Neuronal stem cell (in vitro differentiated cells): ENCODE measurements at regions not wholly inside any gene's neighbourhood (a gene's known extent, or its start where the extent isn't known, plus 50 kb on each side); places are given as distances from the start of the nearest gene placed in this dataset.

Source experiments
- DNase-seq: peaks from one replicate; pipeline ENCODE4 v3.0.0-alpha.2; 2013; ENCODE audit warnings: low spot score
- H2AFZ ChIP-seq: one replicate; pipeline ENCODE4 v1.6.1; 2013; ENCODE audit warnings: mild to moderate bottlenecking, low read length, inconsistent platforms
- H2AK5ac ChIP-seq: 2 replicates; pipeline ENCODE4 v1.6.1; 2013; ENCODE audit warnings: low read depth, mild to moderate bottlenecking, inconsistent platforms, low read length, moderate library complexity, mixed read lengths
- H2BK120ac ChIP-seq: 2 replicates; pipeline ENCODE4 v1.6.1; 2013; ENCODE audit warnings: low read depth, mild to moderate bottlenecking, inconsistent platforms, low read length, moderate library complexity, mixed read lengths
- H2BK12ac ChIP-seq: one replicate; pipeline ENCODE4 v1.6.1; 2013; ENCODE audit warnings: low read length, inconsistent platforms
- H2BK15ac ChIP-seq: 2 replicates; pipeline ENCODE4 v1.6.1; 2013; ENCODE audit warnings: mild to moderate bottlenecking, low read length, inconsistent platforms, mixed read lengths
- H2BK5ac ChIP-seq: one replicate; pipeline ENCODE4 v1.6.1; 2013; ENCODE audit warnings: inconsistent platforms, mild to moderate bottlenecking, low read length, moderate library complexity
- H3K14ac ChIP-seq: one replicate; pipeline ENCODE4 v1.6.1; 2013; ENCODE audit warnings: low read length, inconsistent platforms
- H3K18ac ChIP-seq: 2 replicates; pipeline ENCODE4 v1.6.1; 2013; ENCODE audit warnings: low read length, inconsistent platforms
- H3K23ac ChIP-seq: 2 replicates; pipeline ENCODE4 v1.6.1; 2013; ENCODE audit warnings: low read depth, mild to moderate bottlenecking, mixed read lengths, low read length, inconsistent platforms; ENCODE audit not compliant: poor library complexity
- H3K27ac ChIP-seq: replicated peaks from 3 replicates; pipeline ENCODE4 v1.5.1; 2013; ENCODE audit warnings: low read length, inconsistent platforms
- H3K27me3 ChIP-seq, 3 experiments: 2 replicates each; pipeline ENCODE4 v1.6.1; 2013; ENCODE audit warnings: low read length in 3 of 3, mild to moderate bottlenecking in 2 of 3, inconsistent platforms in 1 of 3, low read depth in 1 of 3, mixed read lengths in 1 of 3, moderate library complexity in 1 of 3; ENCODE audit not compliant: control insufficient read depth in 3 of 3, insufficient read depth in 3 of 3
- H3K36me3 ChIP-seq, 2 donors: replicated peaks in 1 of 2; 2 replicates each; pipeline ENCODE4 v1.6.1; 2013; ENCODE audit warnings: low read length in 2 of 2; ENCODE audit not compliant: control insufficient read depth in 2 of 2, insufficient read depth in 2 of 2
- H3K4ac ChIP-seq: 2 replicates; pipeline ENCODE4 v1.6.1; 2013; ENCODE audit warnings: inconsistent platforms, mild to moderate bottlenecking, low read length, moderate library complexity
- H3K4me1 ChIP-seq, 2 donors: 1 replicate in 1 of 2; 2 replicates in 1 of 2; pipeline ENCODE4 v1.6.1; 2013; ENCODE audit warnings: low read length in 2 of 2, low read depth in 1 of 2; ENCODE audit not compliant: control insufficient read depth in 2 of 2, insufficient read depth in 1 of 2
- H3K4me2 ChIP-seq: one replicate; pipeline ENCODE4 v1.6.1; 2013; ENCODE audit warnings: mild to moderate bottlenecking, low read length, inconsistent platforms; ENCODE audit not compliant: insufficient read depth, poor library complexity, severe bottlenecking
- H3K4me3 ChIP-seq, 2 donors: 2 replicates each; pipeline ENCODE4 v1.5.1; 2013; ENCODE audit warnings: low read length in 2 of 2, mild to moderate bottlenecking in 2 of 2, inconsistent platforms in 1 of 2, moderate library complexity in 1 of 2
- H3K79me1 ChIP-seq: one replicate; pipeline ENCODE4 v1.6.1; 2013; ENCODE audit warnings: low read depth, mild to moderate bottlenecking, inconsistent platforms, low read length, moderate library complexity
- H3K9ac ChIP-seq: one replicate; pipeline ENCODE4 v1.6.1; 2013; ENCODE audit warnings: mild to moderate bottlenecking, low read depth, low read length, inconsistent platforms; ENCODE audit not compliant: poor library complexity
- H3K9me3 ChIP-seq, 2 donors: replicated peaks in 1 of 2; 2 replicates each; pipeline versions ENCODE3 to v1.6.1; 2013; ENCODE audit warnings: low read length in 2 of 2, mild to moderate bottlenecking in 2 of 2, inconsistent platforms in 1 of 2, low read depth in 1 of 2, mixed read lengths in 1 of 2, moderate library complexity in 1 of 2; ENCODE audit not compliant: control insufficient read depth in 2 of 2, insufficient read depth in 1 of 2
- H4K8ac ChIP-seq: one replicate; pipeline ENCODE4 v1.6.1; 2013; ENCODE audit warnings: low read depth, mild to moderate bottlenecking, inconsistent platforms, low read length, moderate library complexity
- H4K91ac ChIP-seq: one replicate; pipeline ENCODE4 v1.6.1; 2013; ENCODE audit warnings: low read length, low read depth, mild to moderate bottlenecking, inconsistent platforms; ENCODE audit not compliant: poor library complexity
- WGBS, 2 donors: extraction: QIAGEN DNeasy Blood & Tissue Kit; methylation state at CpG; one replicate each; pipeline ENCODE4 v1.1.7; 2013; ENCODE audit warnings: missing lambda C conversion rate in 2 of 2, mixed read lengths in 1 of 2; ENCODE audit not compliant: insufficient read length in 2 of 2, insufficient replicate concordance in 1 of 2; ENCODE audit errors: extremely low coverage in 2 of 2; 5-methylcytosine and 5-hydroxymethylcytosine counted together

DNA sequence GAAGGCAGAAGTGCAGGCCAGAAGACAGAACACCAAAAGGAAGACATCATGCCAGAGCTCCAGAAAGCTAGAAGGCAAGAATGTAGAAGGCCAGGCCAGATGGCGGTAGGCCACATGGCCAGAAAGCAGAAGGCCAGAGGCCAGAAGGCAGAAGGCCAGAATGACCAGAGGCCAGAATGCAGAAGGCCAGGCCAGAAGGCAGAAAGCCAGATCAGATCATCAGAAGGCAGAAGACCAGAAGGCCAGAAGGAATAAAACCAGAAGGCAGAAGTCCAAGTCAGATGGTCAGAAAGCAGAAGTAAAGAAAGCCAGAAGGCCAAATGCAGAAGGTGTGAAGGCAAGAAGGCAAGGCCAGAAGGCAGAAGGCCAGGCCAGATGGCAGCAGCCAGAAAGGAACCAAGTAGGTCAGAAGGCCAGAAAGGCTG is 185.0 kb downstream of the TUBA3C start:
- Histone ChIP-seq H3K23ac (no peak overlapping the region), H3K4me1 (no peaks in the 10 kb centered on the region), H2BK12ac (no peak overlapping the region), H3K27me3 (peaks cover 0 to 2% (median 0%) of the 10 kb centered on the region in 3 experiments), H2BK15ac (no peak overlapping the region), H2AFZ (no peak overlapping the region), H2AK5ac (no peak overlapping the region), H3K36me3 (no peaks in the 10 kb centered on the region), H4K8ac (no peak overlapping the region), H3K4ac (no peak overlapping the region), H3K27ac (no peak overlapping the region), H3K4me3 (no peak overlapping the region), H2BK120ac (no peak overlapping the region), H3K14ac (no peak overlapping the region), H4K91ac (no peak overlapping the region), H3K9ac (no peak overlapping the region), H3K18ac (no peak overlapping the region), H3K79me1 (no peaks in the 10 kb centered on the region), H2BK5ac (no peak overlapping the region), H3K4me2 (no peak overlapping the region), H3K9me3 (peaks cover 0 to 71% of the 10 kb centered on the region in 2 donors)
- no peak for DNase-seq
- no CpG with 5 or more reads among the region's 1 CpG for WGBS, 2 donors

DNA sequence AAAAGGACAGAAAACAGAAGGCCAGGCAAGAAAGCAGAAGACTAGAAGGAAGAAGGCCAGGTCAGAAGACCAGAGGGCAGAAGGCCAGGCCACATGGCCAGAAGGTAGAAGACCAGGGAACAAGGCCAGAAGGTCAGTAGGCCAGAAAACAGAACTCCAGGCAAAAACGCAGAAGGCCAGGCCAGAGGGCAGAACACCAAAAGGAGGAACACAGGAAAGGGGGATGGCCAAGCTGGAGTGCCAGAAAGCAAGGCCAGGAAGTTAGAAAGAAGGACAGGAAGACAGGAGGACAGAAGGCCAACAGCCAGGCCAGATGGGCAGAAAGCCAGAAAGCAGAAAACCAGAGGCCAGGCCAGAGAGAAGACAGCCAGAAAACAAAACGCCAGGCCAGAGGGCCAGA is 185.4 kb downstream of the TUBA3C start:
- H2BK5ac ChIP-seq = no peak overlapping the region
- no peak overlapping the region for H4K91ac ChIP-seq
- H2BK15ac ChIP-seq = no peak overlapping the region
- no peak overlapping the region for H3K4me2 ChIP-seq
- H2BK12ac ChIP-seq = no peak overlapping the region
- H4K8ac ChIP-seq = no peak overlapping the region
- H3K18ac ChIP-seq = no peak overlapping the region
- H3K4ac ChIP-seq = no peak overlapping the region
- peak overlapping the region; percentile 7 for H3K9ac ChIP-seq
- H3K27me3 ChIP-seq = peaks cover 0 to 2% (median 0%) of the 10 kb centered on the region in 3 experiments
- no peak overlapping the region for H3K27ac ChIP-seq
- H2AK5ac ChIP-seq = no peak overlapping the region
- no peak overlapping the region for H3K23ac ChIP-seq
- no peak overlapping the region for H2BK120ac ChIP-seq
- no peaks in the 10 kb centered on the region for H3K79me1 ChIP-seq
- WGBS, 2 donors = no CpG with 5 or more reads among the region's 2 CpGs
- no peaks in the 10 kb centered on the region for H3K4me1 ChIP-seq
- no peak overlapping the region for H3K14ac ChIP-seq
- H3K9me3 ChIP-seq = peaks cover 0 to 74% of the 10 kb centered on the region in 2 donors
- H3K36me3 ChIP-seq = no peaks in the 10 kb centered on the region
- no peak overlapping the region for H2AFZ ChIP-seq
- no peak overlapping the region for H3K4me3 ChIP-seq
- no peak for DNase-seq

DNA sequence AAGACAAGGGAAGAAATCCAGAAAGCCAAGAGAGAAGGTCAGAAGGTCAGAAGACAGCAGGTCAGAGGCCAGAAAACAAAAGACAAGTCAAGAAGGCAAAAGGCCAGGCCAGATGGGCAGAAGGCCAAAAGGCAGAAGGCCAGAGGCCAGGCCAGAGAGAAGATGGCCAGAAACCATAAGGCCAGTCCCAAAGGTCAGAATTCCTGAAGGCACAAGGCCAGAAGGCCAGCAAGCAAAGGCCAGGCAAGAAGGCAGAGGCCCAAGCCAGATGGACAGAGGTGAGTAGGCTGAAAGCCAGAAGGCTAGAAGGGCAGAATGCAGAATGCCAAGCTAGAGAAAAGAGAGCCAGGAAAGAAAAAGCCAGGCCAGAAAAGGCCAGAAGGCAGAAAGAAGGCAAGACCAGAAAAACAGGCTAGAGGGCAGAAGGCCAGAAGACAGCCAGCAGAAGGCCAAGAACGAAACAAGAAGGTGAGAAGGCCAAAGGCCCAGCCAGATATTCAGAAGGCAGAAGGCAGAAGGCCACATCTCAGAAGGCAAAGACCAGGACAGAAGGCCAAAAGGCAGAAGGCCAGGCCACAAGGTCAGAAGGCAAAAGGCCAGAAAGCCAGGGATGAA is 186.3 kb downstream of the TUBA3C start:
- Histone ChIP-seq H3K14ac (no peak overlapping the region), H3K18ac (no peak overlapping the region), H3K4me3 (peak overlapping the region in 1 of 2 donors; percentile 40), H2BK15ac (no peak overlapping the region), H3K27me3 (peaks cover 0 to 2% (median 0%) of the 10 kb centered on the region in 3 experiments), H3K79me1 (no peaks in the 10 kb centered on the region), H3K4me1 (no peaks in the 10 kb centered on the region), H3K9ac (no peak overlapping the region), H3K4ac (no peak overlapping the region), H4K91ac (no peak overlapping the region), H2AK5ac (no peak overlapping the region), H2BK5ac (no peak overlapping the region), H3K4me2 (no peak overlapping the region), H4K8ac (no peak overlapping the region), H3K27ac (no peak overlapping the region), H3K9me3 (peaks cover 0 to 81% of the 10 kb centered on the region in 2 donors), H3K36me3 (no peaks in the 10 kb centered on the region), H2BK120ac (no peak overlapping the region), H3K23ac (no peak overlapping the region), H2BK12ac (no peak overlapping the region), H2AFZ (no peak overlapping the region)
- no peak for DNase-seq
- no CpG with 5 or more reads among the region's 1 CpG for WGBS, 2 donors

DNA sequence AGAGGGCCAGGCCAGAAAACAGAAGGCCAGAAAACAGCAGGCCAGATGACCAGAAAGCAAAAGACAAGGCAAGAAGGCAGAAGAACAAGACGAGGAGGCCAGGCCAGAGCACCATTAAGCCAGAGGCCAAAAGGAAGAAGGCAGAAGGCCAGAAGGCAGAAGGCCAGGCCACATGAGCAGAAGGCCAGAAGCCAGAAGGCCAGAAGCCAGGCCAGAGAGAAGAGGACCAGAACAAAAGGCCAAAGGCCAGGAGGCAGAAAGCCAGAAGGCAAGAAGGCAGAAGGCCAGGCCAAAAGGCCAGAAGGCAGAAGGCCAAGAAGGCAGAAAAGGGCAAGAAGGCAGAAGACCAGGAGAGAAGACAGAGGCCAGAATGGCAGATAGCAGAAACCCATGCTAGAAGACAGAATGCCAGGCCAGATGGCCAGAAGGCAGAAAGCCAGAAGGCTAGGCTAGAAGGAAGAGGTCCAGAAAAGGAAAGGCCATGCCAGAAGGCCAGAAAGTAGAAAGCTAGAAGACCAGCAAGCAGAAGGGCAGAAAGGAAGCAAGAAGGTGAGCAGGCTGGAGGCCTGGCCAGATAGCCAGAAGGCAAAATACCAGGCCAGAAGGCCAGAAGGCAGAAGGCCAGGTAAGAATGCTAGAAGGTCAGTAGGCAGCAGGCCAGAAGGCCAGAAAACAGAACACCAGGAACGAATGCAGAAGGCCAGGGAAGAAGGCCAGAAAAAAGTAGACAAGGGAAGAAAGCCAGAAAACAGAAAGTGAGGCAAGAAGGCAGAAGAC is 187.6 kb downstream of the TUBA3C start:
- WGBS, 2 donors = no CpG with 5 or more reads among the region's 2 CpGs
- Histone ChIP-seq H3K14ac (no peak overlapping the region), H2BK5ac (no peak overlapping the region), H3K27me3 (peaks cover 0 to 2% (median 0%) of the 10 kb centered on the region in 3 experiments), H3K9ac (no peak overlapping the region), H2AK5ac (no peak overlapping the region), H3K36me3 (no peaks in the 10 kb centered on the region), H3K4me3 (peak overlapping the region in 1 of 2 donors; percentile 0), H3K4me2 (no peak overlapping the region), H2BK12ac (no peak overlapping the region), H4K8ac (no peak overlapping the region), H2BK120ac (no peak overlapping the region), H3K23ac (no peak overlapping the region), H3K79me1 (no peaks in the 10 kb centered on the region), H2AFZ (no peak overlapping the region), H2BK15ac (no peak overlapping the region), H3K4ac (no peak overlapping the region), H3K18ac (no peak overlapping the region), H3K27ac (no peak overlapping the region), H3K4me1 (no peaks in the 10 kb centered on the region), H4K91ac (no peak overlapping the region), H3K9me3 (peaks cover 0 to 74% of the 10 kb centered on the region in 2 donors)
- no peak for DNase-seq
